ENCODE measurements at regions not wholly inside any gene's neighbourhood (a gene's known extent, or its start where the extent isn't known, plus 50 kb on each side); places are given as distances from the start of the nearest gene placed in this dataset.

- no peak for DNase-seq (ENCODE audit: low read depth)
Measured at GRCh38 chr2:64283641-64284361, 139.6 kb upstream of the PELI1 start.

GRCh38 chr2:64284751-64285150, 140.5 kb upstream of the PELI1 start:
- no peak for DNase-seq (ENCODE audit: low read depth)

GRCh38 chr2:64287202-64287740, 143.1 kb upstream of the PELI1 start:
- no peak for DNase-seq (ENCODE audit: low read depth)

GRCh38 chr2:64288321-64289193, 144.3 kb upstream of the PELI1 start:
- DNase-seq (ENCODE audit: low read depth), result no peak

GRCh38 chr2:64289251-64289650, 145.0 kb upstream of the PELI1 start:
- DNase-seq (ENCODE audit: low read depth), result no peak

GRCh38 chr2:64289737-64290136, 145.5 kb upstream of the PELI1 start:
- no peak for DNase-seq (ENCODE audit: low read depth)

GRCh38 chr2:64291181-64291580, 147.0 kb upstream of the PELI1 start:
- DNase-seq (ENCODE audit: low read depth), result no peak

- DNase-seq (ENCODE audit: low read depth), result no peak
Measured at GRCh38 chr2:64295326-64296139, 151.3 kb upstream of the PELI1 start.

- DNase-seq (ENCODE audit: low read depth), result no peak
Measured at GRCh38 chr2:64296140-64296480, 151.9 kb upstream of the PELI1 start.

GRCh38 chr2:64296695-64297346, 152.6 kb upstream of the PELI1 start:
- DNase-seq (ENCODE audit: low read depth), result no peak

GRCh38 chr2:64298161-64298560, 153.9 kb upstream of the PELI1 start:
- no peak for DNase-seq (ENCODE audit: low read depth)

- no peak for DNase-seq (ENCODE audit: low read depth)
Measured at GRCh38 chr2:64300066-64300465, 153.9 kb upstream of the LGALSL start.

GRCh38 chr2:64303250-64303649, 150.7 kb upstream of the LGALSL start:
- no peak for DNase-seq (ENCODE audit: low read depth)

- no peak for DNase-seq (ENCODE audit: low read depth)
Measured at GRCh38 chr2:64307421-64307820, 146.5 kb upstream of the LGALSL start.

- DNase-seq (ENCODE audit: low read depth), result no peak
Measured at GRCh38 chr2:64311191-64311910, 142.6 kb upstream of the LGALSL start.

GRCh38 chr2:64311948-64312621, 141.9 kb upstream of the LGALSL start:
- DNase-seq (ENCODE audit: low read depth), result no peak

- DNase-seq (ENCODE audit: low read depth), result no peak
Measured at GRCh38 chr2:64312622-64313397, 141.2 kb upstream of the LGALSL start.

- DNase-seq (ENCODE audit: low read depth), result no peak
Measured at GRCh38 chr2:64313398-64313723, 140.6 kb upstream of the LGALSL start.

- no peak for DNase-seq (ENCODE audit: low read depth)
Measured at GRCh38 chr2:64315291-64315960, 138.5 kb upstream of the LGALSL start.
